GM12864 (cell line): ENCODE measurements at regions not wholly inside any gene's neighbourhood (a gene's known extent, or its start where the extent isn't known, plus 50 kb on each side); places are given as distances from the start of the nearest gene placed in this dataset.
"Not testable (repeated sequence)": the region's sequence is repeated elsewhere in the genome, so short reads cannot be mapped to it uniquely, and the experiment has no call there.

Source experiments
- DNase-seq: peaks from one replicate; pipeline ENCODE4 v3.0.0-alpha.2; 2011; ENCODE audit warnings: low read depth
- H3K4me3 ChIP-seq: 2 replicates; pipeline ENCODE4 v1.5.1; 2011; ENCODE audit warnings: mild to moderate bottlenecking, low read depth, low read length, control low read depth
- CTCF ChIP-seq: IDR thresholded peaks from 2 replicates; pipeline ENCODE4 v1.5.1; 2011; ENCODE audit warnings: low read depth, mild to moderate bottlenecking, moderate library complexity, low read length, control low read depth, inconsistent platforms; ENCODE audit errors: missing control alignments

GRCh38 chr7:114183311-114184088 is 231.1 kb upstream of the FOXP2 start:
- no peak overlapping the region for H3K4me3 ChIP-seq
- TF ChIP-seq CTCF: no peak
- no peak for DNase-seq

- DNase-seq: no peak
- no peak overlapping the region for H3K4me3 ChIP-seq
- TF ChIP-seq CTCF: no peak
These were observed 231.8 kb upstream of the FOXP2 start for GRCh38 chr7:114182837-114183236.

- no peak overlapping the region for H3K4me3 ChIP-seq
- no peak for DNase-seq
- no peak for TF ChIP-seq CTCF
These were observed 233.3 kb upstream of the FOXP2 start for GRCh38 chr7:114181280-114181679.

- TF ChIP-seq CTCF: no peak
- no peak overlapping the region for H3K4me3 ChIP-seq
- no peak for DNase-seq
These were observed 233.9 kb upstream of the FOXP2 start for GRCh38 chr7:114180556-114181266.

GRCh38 chr7:114175125-114175524 is 239.5 kb upstream of the FOXP2 start:
- DNase-seq: no peak
- no peak overlapping the region for H3K4me3 ChIP-seq
- TF ChIP-seq CTCF: no peak

GRCh38 chr7:114173170-114173890 is 241.3 kb upstream of the FOXP2 start:
- DNase-seq: no peak
- no peak overlapping the region for H3K4me3 ChIP-seq
- no peak for TF ChIP-seq CTCF

- not testable (repeated sequence) for DNase-seq, H3K4me3 ChIP-seq
These were observed 245.2 kb upstream of the FOXP2 start for GRCh38 chr7:114169389-114169788.
